ENCODE measurements at regions not wholly inside any gene's neighbourhood (a gene's known extent, or its start where the extent isn't known, plus 50 kb on each side); places are given as distances from the start of the nearest gene placed in this dataset.

GRCh38 chrX:69297506-69297905, 132.3 kb upstream of the PJA1 start:
- TF ChIP-seq POLR2A (IDR thresholded peaks at IDR 0.05) (no peak), CTCF (IDR thresholded peaks at IDR 0.05 in 4 of 5, conservative IDR thresholded peaks at IDR 0.05 in 1 of 5) (no peak)
- Histone ChIP-seq H3K27me3 (no peaks in the 10 kb centered on the region), H3K4me1 (no peaks in the 10 kb centered on the region), H3K4me3 (no peak overlapping the region), H3K36me3 (no peaks in the 10 kb centered on the region), H3K27ac (no peak overlapping the region), H3K9me3 (no peaks in the 10 kb centered on the region)
- intact Hi-C loops (cut with DNase I; ENCODE audit: low total_unique reads) (no loop called here), in situ Hi-C loops (cut with MboI; ENCODE audit: low sequenced_read_pairs in 4 of 4) (no loop called here)
- ATAC-seq, result no peak
- no peak for DNase-seq

- no peak overlapping the region for H3K27ac ChIP-seq
- H3K36me3 ChIP-seq, result no peaks in the 10 kb centered on the region
- H3K4me1 ChIP-seq, result no peaks in the 10 kb centered on the region
- DNase-seq (no peak), ATAC-seq (no peak)
- no peaks in the 10 kb centered on the region for H3K9me3 ChIP-seq
- intact Hi-C loops (cut with DNase I; ENCODE audit: low total_unique reads), result no loop called here
- in situ Hi-C loops (cut with MboI; ENCODE audit: low sequenced_read_pairs in 4 of 4), result no loop called here
- TF ChIP-seq POLR2A (IDR thresholded peaks at IDR 0.05), result no peak
- TF ChIP-seq CTCF (IDR thresholded peaks at IDR 0.05 in 4 of 5, conservative IDR thresholded peaks at IDR 0.05 in 1 of 5), result no peak
- H3K4me3 ChIP-seq, result no peak overlapping the region
- no peaks in the 10 kb centered on the region for H3K27me3 ChIP-seq
These were observed 128.7 kb upstream of the PJA1 start for GRCh38 chrX:69293776-69294601.

- TF ChIP-seq CTCF (IDR thresholded peaks at IDR 0.05 in 4 of 5, conservative IDR thresholded peaks at IDR 0.05 in 1 of 5), result no peak
- no peak for TF ChIP-seq POLR2A (IDR thresholded peaks at IDR 0.05)
- H3K9me3 ChIP-seq, result no peaks in the 10 kb centered on the region
- in situ Hi-C loops (cut with MboI; ENCODE audit: low sequenced_read_pairs in 4 of 4) (no loop called here), intact Hi-C loops (cut with DNase I; ENCODE audit: low total_unique reads) (no loop called here)
- no peaks in the 10 kb centered on the region for H3K27me3 ChIP-seq
- H3K4me1 ChIP-seq, result peaks cover 0 to 3% of the 10 kb centered on the region in 2 donors
- DNase-seq, result no peak
- no peak overlapping the region for H3K4me3 ChIP-seq
- H3K36me3 ChIP-seq, result no peaks in the 10 kb centered on the region
- ATAC-seq, result no peak
- no peak overlapping the region for H3K27ac ChIP-seq
These were observed 125.9 kb upstream of the PJA1 start for GRCh38 chrX:69291116-69291515.

- Histone ChIP-seq H3K4me3 (no peak overlapping the region), H3K36me3 (no peaks in the 10 kb centered on the region), H3K4me1 (peaks cover 0 to 4% of the 10 kb centered on the region in 2 donors), H3K27ac (no peak overlapping the region), H3K27me3 (no peaks in the 10 kb centered on the region), H3K9me3 (no peaks in the 10 kb centered on the region)
- in situ Hi-C loops (cut with MboI; ENCODE audit: low sequenced_read_pairs in 4 of 4), result no loop called here
- TF ChIP-seq POLR2A (IDR thresholded peaks at IDR 0.05) (no peak), CTCF (IDR thresholded peaks at IDR 0.05 in 4 of 5, conservative IDR thresholded peaks at IDR 0.05 in 1 of 5) (no peak)
- no peak for DNase-seq
- intact Hi-C loops (cut with DNase I; ENCODE audit: low total_unique reads), result no loop called here
- ATAC-seq, result no peak
These were observed 125.0 kb upstream of the PJA1 start for GRCh38 chrX:69290292-69290691.

All from gastrocnemius medialis (tissue), 4 donors.